ENCODE measurements at regions not wholly inside any gene's neighbourhood (a gene's known extent, or its start where the extent isn't known, plus 50 kb on each side); places are given as distances from the start of the nearest gene placed in this dataset.

GRCh38 chr18:5630057-5630899, 86.5 kb upstream of the EPB41L3 start:
- Histone ChIP-seq H3K9me3 (ENCODE audit: control insufficient read depth, low read length) (no peaks in the 10 kb centered on the region), H3K27me3 (replicated peaks; ENCODE audit: control insufficient read depth, insufficient read depth, low read length, poor library complexity, severe bottlenecking) (peaks cover 12% of the 10 kb centered on the region), H3K36me3 (ENCODE audit: control insufficient read depth, insufficient read depth, low read length) (no peaks in the 10 kb centered on the region), H3K4me3 (ENCODE audit: insufficient read depth, low read depth, low read length, poor library complexity, severe bottlenecking) (no peak overlapping the region), H3K4me1 (ENCODE audit: control insufficient read depth, insufficient read depth, low read length, poor library complexity, severe bottlenecking) (peaks cover 4% of the 10 kb centered on the region), H3K27ac (ENCODE audit: insufficient read depth, low read length, poor library complexity, severe bottlenecking) (no peak overlapping the region)
- no peak for DNase-seq

GRCh38 chr18:5628512-5629255, 84.9 kb upstream of the EPB41L3 start:
- H3K27me3 ChIP-seq (replicated peaks; ENCODE audit: control insufficient read depth, insufficient read depth, low read length, poor library complexity, severe bottlenecking) = peaks cover 12% of the 10 kb centered on the region
- H3K27ac ChIP-seq (ENCODE audit: insufficient read depth, low read length, poor library complexity, severe bottlenecking) = no peak overlapping the region
- peaks cover 4% of the 10 kb centered on the region for H3K4me1 ChIP-seq (ENCODE audit: control insufficient read depth, insufficient read depth, low read length, poor library complexity, severe bottlenecking)
- peak overlapping the region; percentile 32 for H3K4me3 ChIP-seq (ENCODE audit: insufficient read depth, low read depth, low read length, poor library complexity, severe bottlenecking)
- H3K36me3 ChIP-seq (ENCODE audit: control insufficient read depth, insufficient read depth, low read length) = no peaks in the 10 kb centered on the region
- DNase-seq = no peak
- H3K9me3 ChIP-seq (ENCODE audit: control insufficient read depth, low read length) = no peaks in the 10 kb centered on the region

- H3K9me3 ChIP-seq (ENCODE audit: control insufficient read depth, low read length) = no peaks in the 10 kb centered on the region
- peaks cover 4% of the 10 kb centered on the region for H3K4me1 ChIP-seq (ENCODE audit: control insufficient read depth, insufficient read depth, low read length, poor library complexity, severe bottlenecking)
- no peaks in the 10 kb centered on the region for H3K36me3 ChIP-seq (ENCODE audit: control insufficient read depth, insufficient read depth, low read length)
- no peak overlapping the region for H3K27ac ChIP-seq (ENCODE audit: insufficient read depth, low read length, poor library complexity, severe bottlenecking)
- DNase-seq = no peak
- H3K4me3 ChIP-seq (ENCODE audit: insufficient read depth, low read depth, low read length, poor library complexity, severe bottlenecking) = no peak overlapping the region
- H3K27me3 ChIP-seq (replicated peaks; ENCODE audit: control insufficient read depth, insufficient read depth, low read length, poor library complexity, severe bottlenecking) = peaks cover 12% of the 10 kb centered on the region
Observed at GRCh38 chr18:5627776-5628511, 84.1 kb upstream of the EPB41L3 start.

GRCh38 chr18:5626130-5626880, 82.5 kb upstream of the EPB41L3 start:
- Histone ChIP-seq H3K4me3 (ENCODE audit: insufficient read depth, low read depth, low read length, poor library complexity, severe bottlenecking) (no peak overlapping the region), H3K27me3 (replicated peaks; ENCODE audit: control insufficient read depth, insufficient read depth, low read length, poor library complexity, severe bottlenecking) (peaks cover 12% of the 10 kb centered on the region), H3K4me1 (ENCODE audit: control insufficient read depth, insufficient read depth, low read length, poor library complexity, severe bottlenecking) (peaks cover 4% of the 10 kb centered on the region), H3K27ac (ENCODE audit: insufficient read depth, low read length, poor library complexity, severe bottlenecking) (no peak overlapping the region), H3K9me3 (ENCODE audit: control insufficient read depth, low read length) (no peaks in the 10 kb centered on the region), H3K36me3 (ENCODE audit: control insufficient read depth, insufficient read depth, low read length) (no peaks in the 10 kb centered on the region)
- no peak for DNase-seq

GRCh38 chr18:5625076-5625475, 81.3 kb upstream of the EPB41L3 start:
- H3K4me1 ChIP-seq (ENCODE audit: control insufficient read depth, insufficient read depth, low read length, poor library complexity, severe bottlenecking) = peaks cover 4% of the 10 kb centered on the region
- no peak overlapping the region for H3K27ac ChIP-seq (ENCODE audit: insufficient read depth, low read length, poor library complexity, severe bottlenecking)
- no peak for DNase-seq
- H3K27me3 ChIP-seq (replicated peaks; ENCODE audit: control insufficient read depth, insufficient read depth, low read length, poor library complexity, severe bottlenecking) = peaks cover 12% of the 10 kb centered on the region
- H3K4me3 ChIP-seq (ENCODE audit: insufficient read depth, low read depth, low read length, poor library complexity, severe bottlenecking) = no peak overlapping the region
- H3K9me3 ChIP-seq (ENCODE audit: control insufficient read depth, low read length) = no peaks in the 10 kb centered on the region
- H3K36me3 ChIP-seq (ENCODE audit: control insufficient read depth, insufficient read depth, low read length) = no peaks in the 10 kb centered on the region

- no peak for DNase-seq
- H3K27ac ChIP-seq (ENCODE audit: insufficient read depth, low read length, poor library complexity, severe bottlenecking) = no peak overlapping the region
- H3K27me3 ChIP-seq (replicated peaks; ENCODE audit: control insufficient read depth, insufficient read depth, low read length, poor library complexity, severe bottlenecking) = peaks cover 5% of the 10 kb centered on the region
- H3K9me3 ChIP-seq (ENCODE audit: control insufficient read depth, low read length) = no peaks in the 10 kb centered on the region
- no peak overlapping the region for H3K4me3 ChIP-seq (ENCODE audit: insufficient read depth, low read depth, low read length, poor library complexity, severe bottlenecking)
- no peaks in the 10 kb centered on the region for H3K4me1 ChIP-seq (ENCODE audit: control insufficient read depth, insufficient read depth, low read length, poor library complexity, severe bottlenecking)
- H3K36me3 ChIP-seq (ENCODE audit: control insufficient read depth, insufficient read depth, low read length) = no peaks in the 10 kb centered on the region
Observed at GRCh38 chr18:5622905-5623304, 79.1 kb upstream of the EPB41L3 start.

GRCh38 chr18:5620289-5620688, 76.5 kb upstream of the EPB41L3 start:
- DNase-seq = no peak
- no peak overlapping the region for H3K27ac ChIP-seq (ENCODE audit: insufficient read depth, low read length, poor library complexity, severe bottlenecking)
- no peaks in the 10 kb centered on the region for H3K9me3 ChIP-seq (ENCODE audit: control insufficient read depth, low read length)
- H3K4me3 ChIP-seq (ENCODE audit: insufficient read depth, low read depth, low read length, poor library complexity, severe bottlenecking) = no peak overlapping the region
- no peaks in the 10 kb centered on the region for H3K36me3 ChIP-seq (ENCODE audit: control insufficient read depth, insufficient read depth, low read length)
- H3K27me3 ChIP-seq (replicated peaks; ENCODE audit: control insufficient read depth, insufficient read depth, low read length, poor library complexity, severe bottlenecking) = no peaks in the 10 kb centered on the region
- H3K4me1 ChIP-seq (ENCODE audit: control insufficient read depth, insufficient read depth, low read length, poor library complexity, severe bottlenecking) = no peaks in the 10 kb centered on the region

- Histone ChIP-seq H3K27me3 (replicated peaks; ENCODE audit: control insufficient read depth, insufficient read depth, low read length, poor library complexity, severe bottlenecking) (no peaks in the 10 kb centered on the region), H3K36me3 (ENCODE audit: control insufficient read depth, insufficient read depth, low read length) (no peaks in the 10 kb centered on the region)
Observed at GRCh38 chr18:5619376-5619775, 75.6 kb upstream of the EPB41L3 start.

GRCh38 chr18:5618047-5618688, 74.4 kb upstream of the EPB41L3 start:
- Histone ChIP-seq H3K27me3 (replicated peaks; ENCODE audit: control insufficient read depth, insufficient read depth, low read length, poor library complexity, severe bottlenecking) (no peaks in the 10 kb centered on the region), H3K36me3 (ENCODE audit: control insufficient read depth, insufficient read depth, low read length) (no peaks in the 10 kb centered on the region), H3K4me3 (ENCODE audit: insufficient read depth, low read depth, low read length, poor library complexity, severe bottlenecking) (no peak overlapping the region), H3K9me3 (ENCODE audit: control insufficient read depth, low read length) (no peaks in the 10 kb centered on the region), H3K27ac (ENCODE audit: insufficient read depth, low read length, poor library complexity, severe bottlenecking) (no peak overlapping the region), H3K4me1 (ENCODE audit: control insufficient read depth, insufficient read depth, low read length, poor library complexity, severe bottlenecking) (no peaks in the 10 kb centered on the region)
- no peak for DNase-seq

More at GRCh38 chr18:5619376-5619775, 75.6 kb upstream of the EPB41L3 start:
- H3K4me1 ChIP-seq (ENCODE audit: control insufficient read depth, insufficient read depth, low read length, poor library complexity, severe bottlenecking) = no peaks in the 10 kb centered on the region
- no peak for DNase-seq
- no peak overlapping the region for H3K4me3 ChIP-seq (ENCODE audit: insufficient read depth, low read depth, low read length, poor library complexity, severe bottlenecking)
- no peak overlapping the region for H3K27ac ChIP-seq (ENCODE audit: insufficient read depth, low read length, poor library complexity, severe bottlenecking)
- no peaks in the 10 kb centered on the region for H3K9me3 ChIP-seq (ENCODE audit: control insufficient read depth, low read length)

All from effector memory CD4-positive, alpha-beta T cell (primary cell).